GM12878 (cell line): ENCODE measurements at regions not wholly inside any gene's neighbourhood (a gene's known extent, or its start where the extent isn't known, plus 50 kb on each side); places are given as distances from the start of the nearest gene placed in this dataset.

Experiments used
- ATAC-seq: fragments of 200-7000 bp; cut with Tn5 transposase; 3 replicates; pipeline ENCODE4 v1.9.1; 2020; ENCODE audit warnings: mild to moderate bottlenecking, moderate library complexity
- BruUV-seq: library from RNA; stranded (reverse); fragments of 400-500 nt; replicated peaks from 2 replicates; lab custom pipeline; 2021; lab: Mats Ljungman, UMichigan
- CTCF ChIA-PET: fragments of 300-600 bp; sonication (Branson Sonifier 250); formaldehyde crosslinking; extraction: SDS; loops from one replicate; lab custom pipeline; 2021; ENCODE audit warnings: inconsistent platforms; lab: Yijun Ruan, JAX
- POLR2A ChIA-PET: fragments of 350-600 bp; formaldehyde crosslinking; extraction: SDS; loops from one replicate; lab custom pipeline; 2021; ENCODE audit warnings: inconsistent platforms; lab: Charles Lee
- RAD21 ChIA-PET: fragments of 300-600 bp; sonication (Branson Sonifier 250); formaldehyde crosslinking; loops from one replicate; lab custom pipeline; 2023; ENCODE audit warnings: antibody characterized with exemption; ENCODE audit not compliant: unreplicated experiment; lab: Charles Lee
- SMC1A ChIA-PET: fragments of 300-600 bp; sonication (Branson Sonifier 250); formaldehyde crosslinking; loops from one replicate; lab custom pipeline; 2023; ENCODE audit not compliant: unreplicated experiment, uncharacterized antibody; lab: Charles Lee
- DNase-seq: peaks from one replicate; pipeline ENCODE4 v3.0.0-alpha.2; 2011; ENCODE audit warnings: low read depth, low spot score
- FAIRE-seq: peaks from 3 replicates; lab custom pipeline; 2011; peaks lifted over from hg19 to GRCh38; lab: Jason Lieb, UNC
- H2AFZ ChIP-seq: 2 replicates; pipeline ENCODE4 v1.6.0; 2011; ENCODE audit warnings: low read depth, low read length, control low read depth; ENCODE audit not compliant: control insufficient read depth
- H3K27ac ChIP-seq: 2 replicates; pipeline ENCODE4 v1.5.1; 2011; ENCODE audit warnings: control low read depth; ENCODE audit not compliant: control insufficient read depth, insufficient read depth
- H3K27me3 ChIP-seq, 2 experiments: replicated peaks in 1 of 2; 2 replicates each; pipeline versions ENCODE4 v1.6.0 to v1.6.1; 2011; ENCODE audit warnings: low read length in 1 of 2; ENCODE audit not compliant: control insufficient read depth in 2 of 2, insufficient read depth in 2 of 2
- H3K36me3 ChIP-seq, 2 experiments: 2 replicates each; pipeline ENCODE4 v1.5.1; 2011; ENCODE audit warnings: low read length in 1 of 2; ENCODE audit not compliant: control insufficient read depth in 2 of 2, insufficient read depth in 2 of 2
- H3K4me1 ChIP-seq: 2 replicates; pipeline ENCODE4 v1.6.1; 2011; ENCODE audit warnings: mild to moderate bottlenecking, low read length, moderate library complexity, mixed read lengths; ENCODE audit not compliant: control insufficient read depth, insufficient read depth
- H3K4me2 ChIP-seq: 2 replicates; pipeline ENCODE4 v1.6.0; 2011; ENCODE audit warnings: control low read depth; ENCODE audit not compliant: control insufficient read depth, insufficient read depth
- H3K4me3 ChIP-seq: fragments of 200-600 bp; sonication (generic); 2 replicates; pipeline ENCODE4 v1.5.1; 2016
- H3K79me2 ChIP-seq: 2 replicates; pipeline ENCODE4 v1.6.0; 2011; ENCODE audit warnings: low read length; ENCODE audit not compliant: control insufficient read depth, insufficient read depth
- H3K9ac ChIP-seq: 2 replicates; pipeline ENCODE4 v1.8.0; 2011; ENCODE audit warnings: low read length, control low read depth, mixed read lengths; ENCODE audit not compliant: control insufficient read depth, insufficient read depth
- H3K9me3 ChIP-seq: replicated peaks from 3 replicates; pipeline ENCODE4 v1.5.1; 2011; ENCODE audit warnings: mild to moderate bottlenecking, low read length; ENCODE audit not compliant: control insufficient read depth, insufficient read depth
- H4K20me1 ChIP-seq: 2 replicates; pipeline ENCODE4 v1.6.0; 2011; ENCODE audit not compliant: control insufficient read depth, insufficient read depth
- CEBPB ChIP-seq, 2 experiments: fragments of 150-350 bp in 1 of 2; IDR thresholded peaks; 2 replicates each; pipeline ENCODE4 v1.6.1; 2012 to 2014; ENCODE audit warnings: low read depth in 2 of 2, low read length in 2 of 2, borderline replicate concordance in 1 of 2, inconsistent platforms in 1 of 2
- CUX1 ChIP-seq: IDR thresholded peaks from 2 replicates; pipeline ENCODE4 v1.6.1; 2012; ENCODE audit warnings: improper control_type of control experiment, low read depth, low read length; ENCODE audit not compliant: insufficient replicate concordance
- HDGF ChIP-seq: fragments of 450-650 bp; IDR thresholded peaks from 2 replicates; pipeline ENCODE4 v1.6.1; 2016; ENCODE audit warnings: antibody characterized with exemption
- IKZF1 ChIP-seq: fragments of 450-650 bp; conservative IDR thresholded peaks from 2 replicates; pipeline ENCODE4 v1.6.1; 2017; ENCODE audit warnings: antibody characterized with exemption, mild to moderate bottlenecking
- LARP7 ChIP-seq: fragments of 450-650 bp; IDR thresholded peaks from 2 replicates; pipeline ENCODE4 v1.6.1; 2017; ENCODE audit warnings: mild to moderate bottlenecking
- MTA2 ChIP-seq: fragments of 450-650 bp; IDR thresholded peaks from 2 replicates; pipeline ENCODE4 v1.6.1; 2016; ENCODE audit warnings: low read depth, mild to moderate bottlenecking, moderate library complexity
- NR2F1 ChIP-seq: fragments of 450-650 bp; conservative IDR thresholded peaks from 2 replicates; pipeline ENCODE4 v1.6.1; 2017; ENCODE audit warnings: mild to moderate bottlenecking
- NRF1 ChIP-seq: conservative IDR thresholded peaks from 2 replicates; pipeline ENCODE4 v1.6.1; 2011; ENCODE audit warnings: mild to moderate bottlenecking, low read depth, low read length, improper control_type of control experiment
- RAD21 ChIP-seq: IDR thresholded peaks from 2 replicates; pipeline ENCODE4 v1.6.1; 2011; ENCODE audit warnings: mild to moderate bottlenecking, low read depth, low read length, moderate library complexity; ENCODE audit not compliant: insufficient read depth
- RFX5 ChIP-seq: IDR thresholded peaks from 2 replicates; pipeline ENCODE4 v1.6.1; 2011; ENCODE audit warnings: low read depth, low read length, improper control_type of control experiment
- SMC3 ChIP-seq: IDR thresholded peaks from 2 replicates; pipeline ENCODE4 v1.6.1; 2011; ENCODE audit warnings: low read length, improper control_type of control experiment, borderline replicate concordance
- STAT3 ChIP-seq: IDR thresholded peaks from 2 replicates; pipeline ENCODE4 v1.6.1; 2011; ENCODE audit warnings: low read depth, low read length, improper control_type of control experiment
- WRNIP1 ChIP-seq: IDR thresholded peaks from 2 replicates; pipeline ENCODE4 v1.6.1; 2011; ENCODE audit warnings: low read depth, low read length, improper control_type of control experiment, borderline replicate concordance
- WGBS: methylation state at CpG from one replicate; pipeline ENCODE4 v1.1.6; 2016; ENCODE audit warnings: low lambda C conversion rate; ENCODE audit not compliant: insufficient replicate concordance, insufficient coverage; ENCODE audit errors: missing lambda C conversion rate; 5-methylcytosine and 5-hydroxymethylcytosine counted together
- in situ Hi-C: fragments of 300-500 bp; cut with MboI; formaldehyde crosslinking; loops from 9 replicates; pipeline ENCODE4 v1.14.3; 2018; ENCODE audit warnings: mixed read lengths
- intact Hi-C: fragments of 100-400 bp; cut with micrococcal nuclease; formaldehyde crosslinking; loops from one replicate; pipeline ENCODE4 v1.14.2; 2022; ENCODE audit not compliant: unreplicated experiment
- TF ChIP-seq, protein P1 (sequence below): fragments of 450-650 bp; IDR thresholded peaks from 2 replicates; pipeline ENCODE4 v1.6.1; 2017; ENCODE audit warnings: mild to moderate bottlenecking, moderate library complexity

DNA sequence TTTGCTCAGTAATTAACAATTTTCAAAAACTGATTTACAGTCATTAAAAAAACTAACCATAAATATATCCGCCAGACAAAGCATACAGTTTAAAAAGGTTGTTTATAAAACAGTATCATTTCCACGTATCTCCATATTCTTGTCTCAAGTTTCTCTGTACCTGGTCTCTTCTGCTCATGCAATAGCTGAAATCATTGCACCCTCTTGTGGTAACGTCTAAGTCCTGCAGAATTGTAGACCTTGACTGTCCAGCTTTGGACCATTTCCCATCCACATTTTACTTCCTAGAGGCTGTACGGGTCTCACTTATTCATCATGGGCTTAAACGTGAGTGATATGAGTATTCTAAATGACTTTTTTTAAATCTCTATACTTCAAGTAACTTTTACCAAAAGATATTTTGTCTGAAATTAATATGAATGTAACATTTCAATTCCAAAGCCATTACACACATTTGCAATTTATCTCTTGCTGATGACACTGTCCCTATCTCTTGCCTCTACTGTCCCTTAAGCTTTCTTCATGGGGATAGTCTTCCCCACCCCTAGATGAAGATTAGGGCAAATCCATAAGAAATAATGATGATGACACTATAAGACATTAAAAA lies 118.5 kb downstream of the BTC start:
- Histone ChIP-seq H2AFZ (no peak overlapping the region), H3K27me3 (no peaks in the 10 kb centered on the region), H3K4me1 (no peaks in the 10 kb centered on the region), H3K9me3 (no peaks in the 10 kb centered on the region), H3K27ac (no peak overlapping the region), H3K36me3 (no peaks in the 10 kb centered on the region), H3K79me2 (no peaks in the 10 kb centered on the region), H4K20me1 (no peaks in the 10 kb centered on the region), H3K4me3 (no peak overlapping the region), H3K4me2 (no peak overlapping the region), H3K9ac (no peak overlapping the region)
- WGBS: under 1% methylated on average over 5 of the region's 5 CpGs
- BruUV-seq: no TSS peak
- in situ Hi-C loops (loop anchor here (10.0 kb wide), 1 partner anchor 481 kb away; no protein-coding TSS in a partner anchor), intact Hi-C loops (loop anchor here (1.0 to 5.0 kb wide), 4 partner anchors 298 to 488 kb away; no protein-coding TSS in a partner anchor)
- SMC1A ChIA-PET: interaction anchor here (0.7 to 4.2 kb wide), 15 partner anchors 26 to 446 kb away, joined by 3 to 34 read pairs (median 3); no protein-coding TSS in a partner anchor
- CTCF ChIA-PET: interaction anchor here (0.8 to 10.4 kb wide), 29 partner anchors 9 to 487 kb away, joined by 3 to 95 read pairs (median 4); no protein-coding TSS in a partner anchor
- peak; percentile 94 for FAIRE-seq
- no peak for DNase-seq
- POLR2A ChIA-PET: no interaction called here
- RAD21 ChIA-PET: interaction anchor here (0.8 to 3.4 kb wide), 8 partner anchors 11 to 446 kb away, joined by 3 to 18 read pairs (median 3); no protein-coding TSS in a partner anchor
- ATAC-seq: peak; percentile 93
- no peak for TF ChIP-seq MTA2
- TF ChIP-seq CEBPB (IDR thresholded peaks at IDR 0.05; ENCODE audit: borderline replicate concordance in 1 of 2, low read depth in 2 of 2, low read length in 2 of 2): no peak
- no peak for TF ChIP-seq CUX1
- peak; percentile 59; the same call in 1 of the 2 replicates for TF ChIP-seq SMC3
- TF ChIP-seq IKZF1: no peak
- TF ChIP-seq, protein P1, sequence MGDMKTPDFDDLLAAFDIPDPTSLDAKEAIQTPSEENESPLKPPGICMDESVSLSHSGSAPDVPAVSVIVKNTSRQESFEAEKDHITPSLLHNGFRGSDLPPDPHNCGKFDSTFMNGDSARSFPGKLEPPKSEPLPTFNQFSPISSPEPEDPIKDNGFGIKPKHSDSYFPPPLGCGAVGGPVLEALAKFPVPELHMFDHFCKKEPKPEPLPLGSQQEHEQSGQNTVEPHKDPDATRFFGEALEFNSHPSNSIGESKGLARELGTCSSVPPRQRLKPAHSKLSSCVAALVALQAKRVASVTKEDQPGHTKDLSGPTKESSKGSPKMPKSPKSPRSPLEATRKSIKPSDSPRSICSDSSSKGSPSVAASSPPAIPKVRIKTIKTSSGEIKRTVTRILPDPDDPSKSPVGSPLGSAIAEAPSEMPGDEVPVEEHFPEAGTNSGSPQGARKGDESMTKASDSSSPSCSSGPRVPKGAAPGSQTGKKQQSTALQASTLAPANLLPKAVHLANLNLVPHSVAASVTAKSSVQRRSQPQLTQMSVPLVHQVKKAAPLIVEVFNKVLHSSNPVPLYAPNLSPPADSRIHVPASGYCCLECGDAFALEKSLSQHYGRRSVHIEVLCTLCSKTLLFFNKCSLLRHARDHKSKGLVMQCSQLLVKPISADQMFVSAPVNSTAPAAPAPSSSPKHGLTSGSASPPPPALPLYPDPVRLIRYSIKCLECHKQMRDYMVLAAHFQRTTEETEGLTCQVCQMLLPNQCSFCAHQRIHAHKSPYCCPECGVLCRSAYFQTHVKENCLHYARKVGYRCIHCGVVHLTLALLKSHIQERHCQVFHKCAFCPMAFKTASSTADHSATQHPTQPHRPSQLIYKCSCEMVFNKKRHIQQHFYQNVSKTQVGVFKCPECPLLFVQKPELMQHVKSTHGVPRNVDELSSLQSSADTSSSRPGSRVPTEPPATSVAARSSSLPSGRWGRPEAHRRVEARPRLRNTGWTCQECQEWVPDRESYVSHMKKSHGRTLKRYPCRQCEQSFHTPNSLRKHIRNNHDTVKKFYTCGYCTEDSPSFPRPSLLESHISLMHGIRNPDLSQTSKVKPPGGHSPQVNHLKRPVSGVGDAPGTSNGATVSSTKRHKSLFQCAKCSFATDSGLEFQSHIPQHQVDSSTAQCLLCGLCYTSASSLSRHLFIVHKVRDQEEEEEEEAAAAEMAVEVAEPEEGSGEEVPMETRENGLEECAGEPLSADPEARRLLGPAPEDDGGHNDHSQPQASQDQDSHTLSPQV: no peak
- TF ChIP-seq STAT3: no peak
- TF ChIP-seq NR2F1: no peak
- TF ChIP-seq LARP7: no peak
- TF ChIP-seq NRF1: no peak
- TF ChIP-seq RFX5: no peak
- TF ChIP-seq HDGF: no peak
- no peak for TF ChIP-seq WRNIP1
- TF ChIP-seq RAD21: peak; percentile 79
